ENCODE measurements at regions not wholly inside any gene's neighbourhood (a gene's known extent, or its start where the extent isn't known, plus 50 kb on each side); places are given as distances from the start of the nearest gene placed in this dataset.

DNA sequence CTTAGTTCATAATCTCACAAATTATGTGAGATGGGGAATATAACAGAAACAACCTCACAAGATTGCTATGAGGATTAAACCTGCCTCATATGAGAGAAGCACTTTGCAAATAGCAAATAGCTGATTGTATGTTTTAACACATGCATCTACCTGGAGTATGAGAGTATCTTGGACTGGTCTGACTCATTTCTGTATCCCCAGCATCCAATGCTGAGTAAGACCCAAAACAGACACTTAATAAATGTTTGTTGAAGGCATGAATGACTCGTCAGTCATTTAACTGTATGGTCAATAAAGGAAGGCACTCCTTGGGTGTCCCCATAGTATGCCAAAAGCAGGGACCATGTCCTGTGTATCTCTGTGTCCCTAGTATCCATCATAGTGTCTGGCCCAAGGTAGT is 350.9 kb upstream of the F9 start (continued):
- TF ChIP-seq CTCF (conservative IDR thresholded peaks at IDR 0.05; ENCODE audit: low read depth in 2 of 2), result no peak
- no peak for TF ChIP-seq POLR2AphosphoS5 (IDR thresholded peaks at IDR 0.05; ENCODE audit: low read depth)

DNA sequence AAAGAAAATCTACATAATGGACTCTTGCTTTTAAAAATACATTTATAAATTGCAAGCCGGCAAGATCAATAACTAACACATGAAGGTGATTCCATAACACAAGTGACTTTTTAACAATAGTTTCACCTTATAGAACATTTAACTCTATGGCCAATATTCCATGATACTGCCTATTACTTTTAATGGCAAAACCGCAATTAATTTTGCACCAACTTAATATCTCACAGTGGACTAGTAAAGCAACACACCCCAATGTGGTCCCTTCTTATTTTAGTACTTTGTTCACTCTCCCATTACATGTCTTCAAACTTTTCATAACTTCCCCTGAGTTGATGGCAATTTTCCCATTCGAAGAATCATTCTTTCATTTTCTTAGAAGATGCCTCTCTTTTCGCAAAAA is 351.6 kb upstream of the F9 start:
- DNase-seq (ENCODE audit: low spot score), result no peak
- H3K4me3 ChIP-seq, result no peak overlapping the region
- peaks cover 7% of the 10 kb centered on the region; the same call in 2 of the 3 replicates for H3K36me3 Mint-ChIP-seq (ENCODE audit: low read depth)
- TF ChIP-seq CREB1 (CRISPR knock-in tag; IDR thresholded peaks at IDR 0.05; ENCODE audit: low read depth) (no peak), JUNB (IDR thresholded peaks at IDR 0.05; ENCODE audit: unreplicated experiment) (no peak), POLR2AphosphoS5 (IDR thresholded peaks at IDR 0.05; ENCODE audit: low read depth) (no peak), ZNF331 (CRISPR knock-in tag; IDR thresholded peaks at IDR 0.05; ENCODE audit: low read depth) (no peak), NANOG (IDR thresholded peaks at IDR 0.05; ENCODE audit: borderline replicate concordance) (no peak), EZH2 (IDR thresholded peaks at IDR 0.05; ENCODE audit: low read depth, unreplicated experiment) (no peak), CTCF (conservative IDR thresholded peaks at IDR 0.05; ENCODE audit: low read depth in 2 of 2) (no peak)
- TF ChIP-seq, protein P1, sequence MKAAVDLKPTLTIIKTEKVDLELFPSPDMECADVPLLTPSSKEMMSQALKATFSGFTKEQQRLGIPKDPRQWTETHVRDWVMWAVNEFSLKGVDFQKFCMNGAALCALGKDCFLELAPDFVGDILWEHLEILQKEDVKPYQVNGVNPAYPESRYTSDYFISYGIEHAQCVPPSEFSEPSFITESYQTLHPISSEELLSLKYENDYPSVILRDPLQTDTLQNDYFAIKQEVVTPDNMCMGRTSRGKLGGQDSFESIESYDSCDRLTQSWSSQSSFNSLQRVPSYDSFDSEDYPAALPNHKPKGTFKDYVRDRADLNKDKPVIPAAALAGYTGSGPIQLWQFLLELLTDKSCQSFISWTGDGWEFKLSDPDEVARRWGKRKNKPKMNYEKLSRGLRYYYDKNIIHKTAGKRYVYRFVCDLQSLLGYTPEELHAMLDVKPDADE (IDR thresholded peaks at IDR 0.05), result no peak
- TF ChIP-seq, protein P2, sequence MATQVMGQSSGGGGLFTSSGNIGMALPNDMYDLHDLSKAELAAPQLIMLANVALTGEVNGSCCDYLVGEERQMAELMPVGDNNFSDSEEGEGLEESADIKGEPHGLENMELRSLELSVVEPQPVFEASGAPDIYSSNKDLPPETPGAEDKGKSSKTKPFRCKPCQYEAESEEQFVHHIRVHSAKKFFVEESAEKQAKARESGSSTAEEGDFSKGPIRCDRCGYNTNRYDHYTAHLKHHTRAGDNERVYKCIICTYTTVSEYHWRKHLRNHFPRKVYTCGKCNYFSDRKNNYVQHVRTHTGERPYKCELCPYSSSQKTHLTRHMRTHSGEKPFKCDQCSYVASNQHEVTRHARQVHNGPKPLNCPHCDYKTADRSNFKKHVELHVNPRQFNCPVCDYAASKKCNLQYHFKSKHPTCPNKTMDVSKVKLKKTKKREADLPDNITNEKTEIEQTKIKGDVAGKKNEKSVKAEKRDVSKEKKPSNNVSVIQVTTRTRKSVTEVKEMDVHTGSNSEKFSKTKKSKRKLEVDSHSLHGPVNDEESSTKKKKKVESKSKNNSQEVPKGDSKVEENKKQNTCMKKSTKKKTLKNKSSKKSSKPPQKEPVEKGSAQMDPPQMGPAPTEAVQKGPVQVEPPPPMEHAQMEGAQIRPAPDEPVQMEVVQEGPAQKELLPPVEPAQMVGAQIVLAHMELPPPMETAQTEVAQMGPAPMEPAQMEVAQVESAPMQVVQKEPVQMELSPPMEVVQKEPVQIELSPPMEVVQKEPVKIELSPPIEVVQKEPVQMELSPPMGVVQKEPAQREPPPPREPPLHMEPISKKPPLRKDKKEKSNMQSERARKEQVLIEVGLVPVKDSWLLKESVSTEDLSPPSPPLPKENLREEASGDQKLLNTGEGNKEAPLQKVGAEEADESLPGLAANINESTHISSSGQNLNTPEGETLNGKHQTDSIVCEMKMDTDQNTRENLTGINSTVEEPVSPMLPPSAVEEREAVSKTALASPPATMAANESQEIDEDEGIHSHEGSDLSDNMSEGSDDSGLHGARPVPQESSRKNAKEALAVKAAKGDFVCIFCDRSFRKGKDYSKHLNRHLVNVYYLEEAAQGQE (IDR thresholded peaks at IDR 0.05; ENCODE audit: unreplicated experiment), result no peak
- TF ChIP-seq, protein P3, sequence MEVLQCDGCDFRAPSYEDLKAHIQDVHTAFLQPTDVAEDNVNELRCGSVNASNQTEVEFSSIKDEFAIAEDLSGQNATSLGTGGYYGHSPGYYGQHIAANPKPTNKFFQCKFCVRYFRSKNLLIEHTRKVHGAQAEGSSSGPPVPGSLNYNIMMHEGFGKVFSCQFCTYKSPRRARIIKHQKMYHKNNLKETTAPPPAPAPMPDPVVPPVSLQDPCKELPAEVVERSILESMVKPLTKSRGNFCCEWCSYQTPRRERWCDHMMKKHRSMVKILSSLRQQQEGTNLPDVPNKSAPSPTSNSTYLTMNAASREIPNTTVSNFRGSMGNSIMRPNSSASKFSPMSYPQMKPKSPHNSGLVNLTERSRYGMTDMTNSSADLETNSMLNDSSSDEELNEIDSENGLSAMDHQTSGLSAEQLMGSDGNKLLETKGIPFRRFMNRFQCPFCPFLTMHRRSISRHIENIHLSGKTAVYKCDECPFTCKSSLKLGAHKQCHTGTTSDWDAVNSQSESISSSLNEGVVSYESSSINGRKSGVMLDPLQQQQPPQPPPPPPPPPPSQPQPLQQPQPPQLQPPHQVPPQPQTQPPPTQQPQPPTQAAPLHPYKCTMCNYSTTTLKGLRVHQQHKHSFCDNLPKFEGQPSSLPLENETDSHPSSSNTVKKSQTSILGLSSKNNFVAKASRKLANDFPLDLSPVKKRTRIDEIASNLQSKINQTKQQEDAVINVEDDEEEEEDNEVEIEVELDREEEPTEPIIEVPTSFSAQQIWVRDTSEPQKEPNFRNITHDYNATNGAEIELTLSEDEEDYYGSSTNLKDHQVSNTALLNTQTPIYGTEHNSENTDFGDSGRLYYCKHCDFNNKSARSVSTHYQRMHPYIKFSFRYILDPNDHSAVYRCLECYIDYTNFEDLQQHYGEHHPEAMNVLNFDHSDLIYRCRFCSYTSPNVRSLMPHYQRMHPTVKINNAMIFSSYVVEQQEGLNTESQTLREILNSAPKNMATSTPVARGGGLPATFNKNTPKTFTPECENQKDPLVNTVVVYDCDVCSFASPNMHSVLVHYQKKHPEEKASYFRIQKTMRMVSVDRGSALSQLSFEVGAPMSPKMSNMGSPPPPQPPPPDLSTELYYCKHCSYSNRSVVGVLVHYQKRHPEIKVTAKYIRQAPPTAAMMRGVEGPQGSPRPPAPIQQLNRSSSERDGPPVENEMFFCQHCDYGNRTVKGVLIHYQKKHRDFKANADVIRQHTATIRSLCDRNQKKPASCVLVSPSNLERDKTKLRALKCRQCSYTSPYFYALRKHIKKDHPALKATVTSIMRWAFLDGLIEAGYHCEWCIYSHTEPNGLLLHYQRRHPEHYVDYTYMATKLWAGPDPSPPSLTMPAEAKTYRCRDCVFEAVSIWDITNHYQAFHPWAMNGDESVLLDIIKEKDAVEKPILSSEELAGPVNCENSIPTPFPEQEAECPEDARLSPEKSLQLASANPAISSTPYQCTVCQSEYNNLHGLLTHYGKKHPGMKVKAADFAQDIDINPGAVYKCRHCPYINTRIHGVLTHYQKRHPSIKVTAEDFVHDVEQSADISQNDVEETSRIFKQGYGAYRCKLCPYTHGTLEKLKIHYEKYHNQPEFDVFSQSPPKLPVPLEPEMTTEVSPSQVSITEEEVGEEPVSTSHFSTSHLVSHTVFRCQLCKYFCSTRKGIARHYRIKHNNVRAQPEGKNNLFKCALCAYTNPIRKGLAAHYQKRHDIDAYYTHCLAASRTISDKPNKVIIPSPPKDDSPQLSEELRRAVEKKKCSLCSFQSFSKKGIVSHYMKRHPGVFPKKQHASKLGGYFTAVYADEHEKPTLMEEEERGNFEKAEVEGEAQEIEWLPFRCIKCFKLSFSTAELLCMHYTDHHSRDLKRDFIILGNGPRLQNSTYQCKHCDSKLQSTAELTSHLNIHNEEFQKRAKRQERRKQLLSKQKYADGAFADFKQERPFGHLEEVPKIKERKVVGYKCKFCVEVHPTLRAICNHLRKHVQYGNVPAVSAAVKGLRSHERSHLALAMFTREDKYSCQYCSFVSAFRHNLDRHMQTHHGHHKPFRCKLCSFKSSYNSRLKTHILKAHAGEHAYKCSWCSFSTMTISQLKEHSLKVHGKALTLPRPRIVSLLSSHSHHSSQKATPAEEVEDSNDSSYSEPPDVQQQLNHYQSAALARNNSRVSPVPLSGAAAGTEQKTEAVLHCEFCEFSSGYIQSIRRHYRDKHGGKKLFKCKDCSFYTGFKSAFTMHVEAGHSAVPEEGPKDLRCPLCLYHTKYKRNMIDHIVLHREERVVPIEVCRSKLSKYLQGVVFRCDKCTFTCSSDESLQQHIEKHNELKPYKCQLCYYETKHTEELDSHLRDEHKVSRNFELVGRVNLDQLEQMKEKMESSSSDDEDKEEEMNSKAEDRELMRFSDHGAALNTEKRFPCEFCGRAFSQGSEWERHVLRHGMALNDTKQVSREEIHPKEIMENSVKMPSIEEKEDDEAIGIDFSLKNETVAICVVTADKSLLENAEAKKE (CRISPR knock-in tag; IDR thresholded peaks at IDR 0.05), result no peak

More for the DNA sequence above, 351.6 kb upstream of the F9 start:
- Histone ChIP-seq H3K27me3 (ENCODE audit: insufficient read depth) (no peaks in the 10 kb centered on the region), H3K4me1 (ENCODE audit: insufficient read depth) (no peaks in the 10 kb centered on the region), H3K79me2 (replicated peaks; ENCODE audit: insufficient read depth) (no peaks in the 10 kb centered on the region), H3K9me2 (ENCODE audit: insufficient read depth) (no peaks in the 10 kb centered on the region), H4K20me1 (replicated peaks; ENCODE audit: insufficient read depth) (no peaks in the 10 kb centered on the region), H3F3A (replicated peaks; ENCODE audit: low read depth) (no peaks in the 10 kb centered on the region), H3K27ac (ENCODE audit: low read depth) (no peak overlapping the region), H2AFZ (no peak overlapping the region), H3K36me3 (ENCODE audit: insufficient read depth) (no peaks in the 10 kb centered on the region), H3K4me2 (no peak overlapping the region)
- no peak for ATAC-seq
- H3K4me1 Mint-ChIP-seq, result no peaks in the 10 kb centered on the region
- no peaks in the 10 kb centered on the region for H3K27me3 Mint-ChIP-seq (ENCODE audit: insufficient read depth, low read depth, poor library complexity)
- no peaks in the 10 kb centered on the region for H3K9me3 Mint-ChIP-seq
- H3K27ac Mint-ChIP-seq, result no peak overlapping the region
- no peak overlapping the region for H3K4me3 Mint-ChIP-seq
